IMR-90 (cell line): ENCODE measurements at regions not wholly inside any gene's neighbourhood (a gene's known extent, or its start where the extent isn't known, plus 50 kb on each side); places are given as distances from the start of the nearest gene placed in this dataset.

Source experiments
- ATAC-seq: fragments of 200-7000 bp; cut with Tn5 transposase; 2 replicates; pipeline ENCODE4 v1.9.1; 2020; ENCODE audit warnings: low read depth, mild to moderate bottlenecking, moderate library complexity
- BruUV-seq: library from RNA; stranded (reverse); fragments of 400-500 nt; replicated peaks from 2 replicates; lab custom pipeline; 2021; lab: Mats Ljungman, UMichigan
- CTCF ChIA-PET: fragments of 300-600 bp; formaldehyde crosslinking; extraction: SDS; loops from one replicate; lab custom pipeline; 2021; ENCODE audit warnings: antibody characterized with exemption; lab: Yijun Ruan, JAX
- POLR2A ChIA-PET: fragments of 300-600 bp; sonication (Branson Sonifier 250); formaldehyde crosslinking; loops from one replicate; lab custom pipeline; 2022; ENCODE audit warnings: antibody characterized with exemption; ENCODE audit not compliant: unreplicated experiment; lab: Charles Lee
- DNase-seq: peaks from one replicate; pipeline ENCODE4 v3.0.0; 2013
- H2AFZ ChIP-seq: replicated peaks from 2 replicates; pipeline ENCODE3; 2013; ENCODE audit warnings: low read length, mild to moderate bottlenecking; ENCODE audit not compliant: poor library complexity
- H2AK5ac ChIP-seq: 2 replicates; pipeline ENCODE4 v1.6.1; 2013; ENCODE audit warnings: low read depth, low read length, inconsistent platforms
- H2AK9ac ChIP-seq: replicated peaks from 2 replicates; pipeline ENCODE3; 2013; ENCODE audit warnings: mild to moderate bottlenecking, low read depth, low read length, moderate library complexity; ENCODE audit not compliant: poor library complexity
- H2BK120ac ChIP-seq: 2 replicates; pipeline ENCODE4 v1.6.1; 2013; ENCODE audit warnings: low read depth, low read length, inconsistent platforms
- H2BK15ac ChIP-seq: 3 replicates; pipeline ENCODE4 v1.6.1; 2013; ENCODE audit warnings: low read depth, low read length, inconsistent platforms
- H2BK20ac ChIP-seq: 2 replicates; pipeline ENCODE4 v1.6.1; 2013; ENCODE audit warnings: low read depth, mild to moderate bottlenecking, inconsistent platforms, low read length, moderate library complexity
- H2BK5ac ChIP-seq: 2 replicates; pipeline ENCODE4 v1.6.1; 2013; ENCODE audit warnings: mild to moderate bottlenecking, low read depth, low read length, inconsistent platforms; ENCODE audit not compliant: poor library complexity, severe bottlenecking
- H3K14ac ChIP-seq: replicated peaks from 2 replicates; pipeline ENCODE4 v1.6.1; 2013; ENCODE audit warnings: low read depth, low read length, inconsistent platforms
- H3K18ac ChIP-seq: 2 replicates; pipeline ENCODE4 v1.6.1; 2013; ENCODE audit warnings: low read depth, low read length, control low read depth
- H3K23ac ChIP-seq: 2 replicates; pipeline ENCODE4 v1.6.1; 2013; ENCODE audit warnings: low read depth, low read length, inconsistent platforms
- H3K27ac ChIP-seq: 2 replicates; pipeline ENCODE4 v1.5.1; 2013; ENCODE audit warnings: mild to moderate bottlenecking, control low read depth, low read length; ENCODE audit not compliant: insufficient read depth
- H3K27me3 ChIP-seq: 2 replicates; pipeline ENCODE4 v1.6.1; 2013; ENCODE audit warnings: low read length; ENCODE audit not compliant: control insufficient read depth, insufficient read depth
- H3K36me3 ChIP-seq: 2 replicates; pipeline ENCODE4 v1.6.1; 2013; ENCODE audit warnings: low read length, mixed read lengths; ENCODE audit not compliant: control insufficient read depth, insufficient read depth
- H3K4ac ChIP-seq: 2 replicates; pipeline ENCODE4 v1.6.1; 2013; ENCODE audit warnings: low read depth, low read length, inconsistent platforms
- H3K4me1 ChIP-seq: 2 replicates; pipeline ENCODE4 v1.6.1; 2013; ENCODE audit warnings: low read length, mixed read lengths; ENCODE audit not compliant: control insufficient read depth, insufficient read depth
- H3K4me2 ChIP-seq: 2 replicates; pipeline ENCODE4 v1.6.1; 2013; ENCODE audit warnings: low read depth, mild to moderate bottlenecking, control low read depth, low read length, moderate library complexity
- H3K4me3 ChIP-seq: 2 replicates; pipeline ENCODE4 v1.5.1; 2013; ENCODE audit warnings: low read depth, mild to moderate bottlenecking, control low read depth, low read length, moderate library complexity; ENCODE audit not compliant: insufficient read depth
- H3K56ac ChIP-seq: 2 replicates; pipeline ENCODE4 v1.6.1; 2013; ENCODE audit warnings: low read length, inconsistent platforms; ENCODE audit not compliant: insufficient read depth; ENCODE audit errors: extremely low read depth
- H3K79me1 ChIP-seq, 2 experiments: 2 replicates each; pipeline ENCODE4 v1.6.1; 2013; ENCODE audit warnings: low read length in 2 of 2, inconsistent platforms in 1 of 2, low read depth in 1 of 2
- H3K9ac ChIP-seq: 2 replicates; pipeline ENCODE4 v1.6.1; 2013; ENCODE audit warnings: low read depth, low read length, control low read depth
- H3K9me1 ChIP-seq: 2 replicates; pipeline ENCODE4 v1.6.1; 2013; ENCODE audit warnings: low read length, inconsistent platforms; ENCODE audit not compliant: insufficient read depth
- H3K9me3 ChIP-seq: 2 replicates; pipeline ENCODE4 v1.6.1; 2013; ENCODE audit warnings: low read length; ENCODE audit not compliant: control insufficient read depth, insufficient read depth
- H4K20me1 ChIP-seq: 2 replicates; pipeline ENCODE4 v1.6.1; 2013; ENCODE audit warnings: low read length, inconsistent platforms; ENCODE audit not compliant: insufficient read depth
- H4K5ac ChIP-seq: 2 replicates; pipeline ENCODE4 v1.6.1; 2013; ENCODE audit warnings: mild to moderate bottlenecking, low read depth, low read length, control low read depth
- H4K8ac ChIP-seq, 2 experiments: 2 replicates each; pipeline ENCODE4 v1.6.1; 2013; ENCODE audit warnings: low read depth in 2 of 2, low read length in 2 of 2, control low read depth in 1 of 2, inconsistent platforms in 1 of 2
- H4K91ac ChIP-seq: 2 replicates; pipeline ENCODE4 v1.6.1; 2013; ENCODE audit warnings: low read depth, low read length, inconsistent platforms; ENCODE audit not compliant: insufficient read depth
- BHLHE40 ChIP-seq: fragments of 150-350 bp; IDR thresholded peaks from 2 replicates; pipeline ENCODE4 v1.6.1; 2016; ENCODE audit warnings: mild to moderate bottlenecking, low read depth, low read length
- CEBPB ChIP-seq: IDR thresholded peaks from 2 replicates; pipeline ENCODE4 v1.6.1; 2012; ENCODE audit warnings: low read depth, low read length, improper control_type of control experiment
- CHD1 ChIP-seq: IDR thresholded peaks from 2 replicates; pipeline ENCODE4 v1.6.1; 2012; ENCODE audit warnings: low read depth, low read length, improper control_type of control experiment
- FOS ChIP-seq: fragments of 150-350 bp; IDR thresholded peaks from 2 replicates; pipeline ENCODE4 v1.6.1; 2016; ENCODE audit warnings: low read depth, low read length
- MAFK ChIP-seq: IDR thresholded peaks from 2 replicates; pipeline ENCODE4 v1.6.1; 2012; ENCODE audit warnings: low read depth, low read length, improper control_type of control experiment
- MAZ ChIP-seq: IDR thresholded peaks from 2 replicates; pipeline ENCODE4 v1.6.1; 2012; ENCODE audit warnings: low read depth, mild to moderate bottlenecking, low read length, improper control_type of control experiment, moderate library complexity, borderline replicate concordance
- MXI1 ChIP-seq: IDR thresholded peaks from 2 replicates; pipeline ENCODE4 v1.6.1; 2012; ENCODE audit warnings: low read depth, mild to moderate bottlenecking, low read length, moderate library complexity, borderline replicate concordance
- NFE2L2 ChIP-seq: fragments of 150-350 bp; IDR thresholded peaks from 2 replicates; pipeline ENCODE4 v1.6.1; 2016; ENCODE audit warnings: low read depth, mild to moderate bottlenecking, low read length
- POLR2A ChIP-seq: IDR thresholded peaks from 2 replicates; pipeline ENCODE4 v1.6.1; 2012; ENCODE audit warnings: mild to moderate bottlenecking, low read depth, low read length
- RAD21 ChIP-seq: IDR thresholded peaks from 2 replicates; pipeline ENCODE4 v1.6.1; 2012; ENCODE audit warnings: low read length, improper control_type of control experiment
- RCOR1 ChIP-seq: IDR thresholded peaks from 2 replicates; pipeline ENCODE4 v1.6.1; 2012; ENCODE audit warnings: mild to moderate bottlenecking, low read length, improper control_type of control experiment; ENCODE audit not compliant: insufficient replicate concordance
- RFX5 ChIP-seq: IDR thresholded peaks from 2 replicates; pipeline ENCODE4 v1.8.0; 2012; ENCODE audit warnings: low read depth, mild to moderate bottlenecking, low read length, moderate library complexity
- SMC3 ChIP-seq: fragments of 150-350 bp; IDR thresholded peaks from 2 replicates; pipeline ENCODE4 v1.6.1; 2016; ENCODE audit warnings: low read depth, mild to moderate bottlenecking, antibody characterized with exemption, low read length, moderate library complexity
- WGBS, 2 experiments: methylation state at CpG; one replicate each; pipeline versions ENCODE4 v1.1.5 to v1.1.7; 2013; ENCODE audit warnings: missing lambda C conversion rate in 2 of 2; ENCODE audit not compliant: insufficient read length in 1 of 2; ENCODE audit errors: extremely low coverage in 2 of 2; 5-methylcytosine and 5-hydroxymethylcytosine counted together
- dilution Hi-C: fragments of 300-500 bp; cut with HindIII; formaldehyde crosslinking; loops from one replicate; pipeline ENCODE4 v1.14.3; 2018; ENCODE audit warnings: low sequenced_read_pairs; ENCODE audit not compliant: unreplicated experiment
- in situ Hi-C: fragments of 300-500 bp; cut with MboI; formaldehyde crosslinking; loops from 3 replicates; pipeline ENCODE4 v1.14.3; 2019; ENCODE audit warnings: low sequenced_read_pairs, inconsistent platforms, mixed read lengths
- intact Hi-C: fragments of 100-400 bp; cut with micrococcal nuclease; formaldehyde crosslinking; loops from 2 replicates; pipeline ENCODE4 v1.10.0; 2022
- TF ChIP-seq, protein P1 (sequence below): fragments of 150-350 bp; IDR thresholded peaks from 2 replicates; pipeline ENCODE4 v1.6.1; 2017; ENCODE audit warnings: mild to moderate bottlenecking, antibody characterized with exemption, low read length, low read depth
- TF ChIP-seq, protein P2 (sequence below): fragments of 150-350 bp; IDR thresholded peaks from 2 replicates; pipeline ENCODE4 v1.6.1; 2016; ENCODE audit warnings: low read depth, mild to moderate bottlenecking, low read length, moderate library complexity, borderline replicate concordance
- TF ChIP-seq, protein P3 (sequence below): conservative IDR thresholded peaks from 2 replicates; pipeline ENCODE4 v1.5.1; 2012; ENCODE audit warnings: mild to moderate bottlenecking, low read depth, low read length, improper control_type of control experiment

DNA sequence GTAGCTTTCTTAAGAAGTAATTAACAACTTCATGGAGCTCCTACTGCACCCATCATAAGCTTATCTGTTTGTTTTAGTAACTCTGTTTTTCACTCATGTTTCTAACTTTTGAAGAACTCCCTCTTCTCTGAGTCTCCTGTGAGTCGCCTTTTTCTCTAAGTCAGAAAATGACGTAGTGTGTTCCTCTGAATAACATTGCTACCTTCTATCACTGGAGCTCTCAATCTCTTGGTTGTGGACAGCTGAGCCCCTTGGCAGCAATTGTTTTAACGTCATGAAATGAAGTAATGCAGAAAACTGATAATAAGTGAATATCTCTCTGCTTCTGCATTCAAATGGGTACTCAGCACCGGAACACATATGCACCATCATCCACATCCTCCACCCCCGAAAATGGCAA is 433.3 kb upstream of the SALL3 start:
- 43% methylated on average over 1 of the region's 5 CpGs; no CpG with 5 or more reads in 1 of the 2 experiments for WGBS, 2 experiments
- BruUV-seq: no TSS peak
- Histone ChIP-seq H3K4me3 (no peak overlapping the region), H3K56ac (no peak overlapping the region), H3K27ac (no peak overlapping the region), H3K79me1 (no peaks in the 10 kb centered on the region), H2AK5ac (no peak overlapping the region), H4K8ac (no peak overlapping the region), H2BK5ac (no peak overlapping the region), H3K27me3 (no peaks in the 10 kb centered on the region), H3K9ac (no peak overlapping the region), H3K4ac (no peak overlapping the region), H3K9me3 (peaks cover 38% of the 10 kb centered on the region), H3K4me1 (no peaks in the 10 kb centered on the region), H4K91ac (no peak overlapping the region), H3K23ac (no peak overlapping the region), H2AFZ (no peak overlapping the region), H2AK9ac (no peak overlapping the region), H3K9me1 (no peaks in the 10 kb centered on the region), H2BK120ac (no peak overlapping the region), H2BK15ac (no peak overlapping the region), H2BK20ac (no peak overlapping the region), H3K18ac (no peak overlapping the region), H4K5ac (no peak overlapping the region), H3K14ac (no peak overlapping the region), H3K36me3 (no peaks in the 10 kb centered on the region), H4K20me1 (no peaks in the 10 kb centered on the region), H3K4me2 (no peak overlapping the region)
- dilution Hi-C loops (no loop called here), intact Hi-C loops (no loop called here), in situ Hi-C loops (no loop called here)
- CTCF ChIA-PET: no interaction called here
- DNase-seq: no peak
- POLR2A ChIA-PET: no interaction called here
- no peak for ATAC-seq
- TF ChIP-seq POLR2A (no peak), RAD21 (no peak), BHLHE40 (no peak), FOS (no peak), RCOR1 (no peak), CHD1 (no peak), CEBPB (no peak), SMC3 (no peak), NFE2L2 (no peak), MXI1 (no peak), RFX5 (no peak), MAFK (no peak), MAZ (no peak)
- TF ChIP-seq, protein P1, sequence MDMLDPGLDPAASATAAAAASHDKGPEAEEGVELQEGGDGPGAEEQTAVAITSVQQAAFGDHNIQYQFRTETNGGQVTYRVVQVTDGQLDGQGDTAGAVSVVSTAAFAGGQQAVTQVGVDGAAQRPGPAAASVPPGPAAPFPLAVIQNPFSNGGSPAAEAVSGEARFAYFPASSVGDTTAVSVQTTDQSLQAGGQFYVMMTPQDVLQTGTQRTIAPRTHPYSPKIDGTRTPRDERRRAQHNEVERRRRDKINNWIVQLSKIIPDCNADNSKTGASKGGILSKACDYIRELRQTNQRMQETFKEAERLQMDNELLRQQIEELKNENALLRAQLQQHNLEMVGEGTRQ: no peak
- TF ChIP-seq, protein P2, sequence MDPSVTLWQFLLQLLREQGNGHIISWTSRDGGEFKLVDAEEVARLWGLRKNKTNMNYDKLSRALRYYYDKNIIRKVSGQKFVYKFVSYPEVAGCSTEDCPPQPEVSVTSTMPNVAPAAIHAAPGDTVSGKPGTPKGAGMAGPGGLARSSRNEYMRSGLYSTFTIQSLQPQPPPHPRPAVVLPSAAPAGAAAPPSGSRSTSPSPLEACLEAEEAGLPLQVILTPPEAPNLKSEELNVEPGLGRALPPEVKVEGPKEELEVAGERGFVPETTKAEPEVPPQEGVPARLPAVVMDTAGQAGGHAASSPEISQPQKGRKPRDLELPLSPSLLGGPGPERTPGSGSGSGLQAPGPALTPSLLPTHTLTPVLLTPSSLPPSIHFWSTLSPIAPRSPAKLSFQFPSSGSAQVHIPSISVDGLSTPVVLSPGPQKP: no peak
- TF ChIP-seq, protein P3, sequence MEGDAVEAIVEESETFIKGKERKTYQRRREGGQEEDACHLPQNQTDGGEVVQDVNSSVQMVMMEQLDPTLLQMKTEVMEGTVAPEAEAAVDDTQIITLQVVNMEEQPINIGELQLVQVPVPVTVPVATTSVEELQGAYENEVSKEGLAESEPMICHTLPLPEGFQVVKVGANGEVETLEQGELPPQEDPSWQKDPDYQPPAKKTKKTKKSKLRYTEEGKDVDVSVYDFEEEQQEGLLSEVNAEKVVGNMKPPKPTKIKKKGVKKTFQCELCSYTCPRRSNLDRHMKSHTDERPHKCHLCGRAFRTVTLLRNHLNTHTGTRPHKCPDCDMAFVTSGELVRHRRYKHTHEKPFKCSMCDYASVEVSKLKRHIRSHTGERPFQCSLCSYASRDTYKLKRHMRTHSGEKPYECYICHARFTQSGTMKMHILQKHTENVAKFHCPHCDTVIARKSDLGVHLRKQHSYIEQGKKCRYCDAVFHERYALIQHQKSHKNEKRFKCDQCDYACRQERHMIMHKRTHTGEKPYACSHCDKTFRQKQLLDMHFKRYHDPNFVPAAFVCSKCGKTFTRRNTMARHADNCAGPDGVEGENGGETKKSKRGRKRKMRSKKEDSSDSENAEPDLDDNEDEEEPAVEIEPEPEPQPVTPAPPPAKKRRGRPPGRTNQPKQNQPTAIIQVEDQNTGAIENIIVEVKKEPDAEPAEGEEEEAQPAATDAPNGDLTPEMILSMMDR: no peak
